A549 (cell line): ENCODE measurements at regions not wholly inside any gene's neighbourhood (a gene's known extent, or its start where the extent isn't known, plus 50 kb on each side); places are given as distances from the start of the nearest gene placed in this dataset.

ENCODE experiments used
- ATAC-seq, 2 experiments: fragments of 200-7000 bp in 1 of 2; fragments of >200 bp in 1 of 2; cut with Nextera tagmentation in 1 of 2; cut with Tn5 transposase in 1 of 2; 3 replicates each; pipeline versions ENCODE4 v1.8.0 to v1.9.1; 2018 to 2020; ENCODE audit warnings: mild to moderate bottlenecking in 1 of 2, moderate library complexity in 1 of 2
- CTCF ChIA-PET: fragments of 300-600 bp; sonication (Branson Sonifier 250); formaldehyde crosslinking; extraction: SDS; loops from one replicate; lab custom pipeline; 2021; ENCODE audit warnings: antibody characterized with exemption, inconsistent platforms; lab: Yijun Ruan, JAX
- POLR2A ChIA-PET: fragments of 350-600 bp; formaldehyde crosslinking; extraction: SDS; loops from one replicate; lab custom pipeline; 2021; ENCODE audit warnings: antibody characterized with exemption, inconsistent platforms; lab: Yijun Ruan, JAX
- DNase-seq, 2 experiments: peaks; one replicate each; pipeline versions ENCODE4 v3.0.0 to v3.0.0-alpha.2; 2011 to 2016; ENCODE audit warnings: low read depth in 1 of 2, low spot score in 1 of 2
- FAIRE-seq: peaks from 2 replicates; lab custom pipeline; 2011; peaks lifted over from hg19 to GRCh38; lab: Jason Lieb, UNC
- H3K27ac ChIP-seq, 2 experiments: fragments of >200 bp; sonication (Bioruptor Twin); formaldehyde crosslinking; 3 replicates each; pipeline ENCODE4 v1.5.1; 2016 to 2017
- H3K4me1 ChIP-seq: fragments of >200 bp; sonication (Bioruptor Twin); formaldehyde crosslinking; 3 replicates; pipeline ENCODE4 v1.6.1; 2016
- H3K4me2 ChIP-seq: fragments of >200 bp; sonication (Bioruptor Twin); formaldehyde crosslinking; 3 replicates; pipeline ENCODE4 v1.6.1; 2016
- H3K4me3 ChIP-seq: fragments of >200 bp; sonication (Bioruptor Twin); formaldehyde crosslinking; 3 replicates; pipeline ENCODE4 v1.5.1; 2016
- H3K9me3 ChIP-seq: fragments of >200 bp; sonication (Bioruptor Twin); formaldehyde crosslinking; 3 replicates; pipeline ENCODE4 v1.6.1; 2016
- ATOH8 ChIP-seq: fragments of 250-450 bp; sonication (Bioruptor Pico); IDR thresholded peaks from 2 replicates; pipeline ENCODE4 v1.5.0; 2020; ENCODE audit warnings: low read depth, mild to moderate bottlenecking, moderate library complexity
- BCL3 ChIP-seq: fragments of >200 bp; sonication (Bioruptor Twin); formaldehyde crosslinking; IDR thresholded peaks from 3 replicates; pipeline ENCODE4 v1.6.1; 2016
- CBX2 ChIP-seq: fragments of 200-600 bp; sonication (generic); IDR thresholded peaks from 2 replicates; pipeline ENCODE4 v1.6.1; 2016; ENCODE audit warnings: low read depth, mild to moderate bottlenecking, borderline replicate concordance
- CTCF ChIP-seq: fragments of >200 bp; sonication (Bioruptor Twin); formaldehyde crosslinking; IDR thresholded peaks from 3 replicates; pipeline ENCODE4 v1.5.1; 2016
- EHMT2 ChIP-seq: fragments of 200-600 bp; sonication (generic); IDR thresholded peaks from 2 replicates; pipeline ENCODE4 v1.6.1; 2016; ENCODE audit warnings: antibody characterized with exemption, low read depth, mild to moderate bottlenecking, moderate library complexity
- ELK1 ChIP-seq: fragments of 150-350 bp; IDR thresholded peaks from 2 replicates; pipeline ENCODE4 v1.6.1; 2014; ENCODE audit warnings: low read depth, mild to moderate bottlenecking, low read length
- FOSB ChIP-seq: fragments of 250-450 bp; sonication (Bioruptor Pico); IDR thresholded peaks from 2 replicates; pipeline ENCODE4 v1.5.0; 2020; ENCODE audit warnings: mild to moderate bottlenecking, moderate library complexity
- FOXS1 ChIP-seq: fragments of 250-450 bp; sonication (Bioruptor Pico); IDR thresholded peaks from 2 replicates; pipeline ENCODE4 v1.5.0; 2020; ENCODE audit warnings: mild to moderate bottlenecking, moderate library complexity
- GATA3 ChIP-seq: IDR thresholded peaks from 2 replicates; pipeline ENCODE4 v1.6.1; 2012; ENCODE audit warnings: borderline replicate concordance
- HDAC2 ChIP-seq: fragments of 200-600 bp; sonication (generic); IDR thresholded peaks from 2 replicates; pipeline ENCODE4 v1.6.1; 2016
- HMGXB4 ChIP-seq: fragments of 250-450 bp; sonication (Bioruptor Pico); IDR thresholded peaks from 2 replicates; pipeline ENCODE4 v1.5.0; 2021; ENCODE audit warnings: mild to moderate bottlenecking, moderate library complexity, borderline replicate concordance
- JUNB ChIP-seq: fragments of >200 bp; sonication (Bioruptor Twin); formaldehyde crosslinking; IDR thresholded peaks from 2 replicates; pipeline ENCODE4 v1.6.1; 2016
- POLR2A ChIP-seq: IDR thresholded peaks from 2 replicates; pipeline ENCODE4 v1.6.1; 2012; ENCODE audit warnings: mild to moderate bottlenecking, low read length
- RCOR1 ChIP-seq: fragments of 150-350 bp; IDR thresholded peaks from 2 replicates; pipeline ENCODE4 v1.6.1; 2014; ENCODE audit warnings: antibody characterized with exemption, low read length, low read depth
- TFCP2L1 ChIP-seq: fragments of 250-450 bp; sonication (Bioruptor Pico); IDR thresholded peaks from 2 replicates; pipeline ENCODE4 v1.5.0; 2021; ENCODE audit warnings: mild to moderate bottlenecking
- ZFP36 ChIP-seq: fragments of 450-650 bp; IDR thresholded peaks from 2 replicates; pipeline ENCODE4 v1.6.1; 2014; ENCODE audit warnings: borderline replicate concordance; ENCODE audit not compliant: partially characterized antibody
- ZNF302 ChIP-seq: fragments of 250-450 bp; sonication (Bioruptor Pico); IDR thresholded peaks from 2 replicates; pipeline ENCODE4 v1.9.0; 2021; ENCODE audit warnings: inconsistent platforms, mild to moderate bottlenecking, moderate library complexity
- WGBS: methylation state at CpG from one replicate; pipeline ENCODE4 v1.1.6; 2017; ENCODE audit errors: missing lambda C conversion rate; 5-methylcytosine and 5-hydroxymethylcytosine counted together

GRCh38 chr9:28082671-28083070 lies 509.4 kb upstream of the C9orf72 start:
- POLR2A ChIA-PET, result no interaction called here
- Histone ChIP-seq H3K9me3 (no peaks in the 10 kb centered on the region), H3K4me2 (no peak overlapping the region)
- no peak for DNase-seq
- TF ChIP-seq EHMT2 (no peak), RCOR1 (no peak), CTCF (no peak), HDAC2 (no peak), JUNB (no peak)
- TF ChIP-seq, all 56 proteins: peak for 0
- FAIRE-seq (no peak), ATAC-seq (no peak)
- no peak overlapping the region for H3K4me3 ChIP-seq
- 0% methylated on average over 3 of the region's 3 CpGs for WGBS
- CTCF ChIA-PET, result interaction anchor here (1.1 kb wide), 1 partner anchor 9 kb away, joined by 3 read pairs; no protein-coding TSS in a partner anchor
- H3K4me1 ChIP-seq, result no peaks in the 10 kb centered on the region
- no peak overlapping the region for H3K27ac ChIP-seq

GRCh38 chr9:28086881-28087280 lies 513.6 kb upstream of the C9orf72 start:
- DNase-seq, result no peak
- ChIA-PET CTCF (no interaction called here), POLR2A (no interaction called here)
- no peak for ATAC-seq
- H3K4me1 ChIP-seq, result no peaks in the 10 kb centered on the region
- H3K27ac ChIP-seq, result no peak overlapping the region
- no peak for FAIRE-seq
- no peak overlapping the region for H3K4me3 ChIP-seq
- TF ChIP-seq ZFP36 (no peak), HMGXB4 (CRISPR knock-in tag) (no peak), FOXS1 (no peak), ELK1 (no peak), GATA3 (no peak), HDAC2 (no peak), FOSB (CRISPR knock-in tag) (no peak), TFCP2L1 (CRISPR knock-in tag) (no peak), CBX2 (no peak), POLR2A (no peak), ZNF302 (no peak), EHMT2 (no peak), JUNB (no peak), ATOH8 (CRISPR knock-in tag) (no peak), BCL3 (no peak)
- H3K9me3 ChIP-seq, result no peaks in the 10 kb centered on the region
- H3K4me2 ChIP-seq, result no peak overlapping the region
